ENCODE measurements at regions not wholly inside any gene's neighbourhood (a gene's known extent, or its start where the extent isn't known, plus 50 kb on each side); places are given as distances from the start of the nearest gene placed in this dataset.

DNA sequence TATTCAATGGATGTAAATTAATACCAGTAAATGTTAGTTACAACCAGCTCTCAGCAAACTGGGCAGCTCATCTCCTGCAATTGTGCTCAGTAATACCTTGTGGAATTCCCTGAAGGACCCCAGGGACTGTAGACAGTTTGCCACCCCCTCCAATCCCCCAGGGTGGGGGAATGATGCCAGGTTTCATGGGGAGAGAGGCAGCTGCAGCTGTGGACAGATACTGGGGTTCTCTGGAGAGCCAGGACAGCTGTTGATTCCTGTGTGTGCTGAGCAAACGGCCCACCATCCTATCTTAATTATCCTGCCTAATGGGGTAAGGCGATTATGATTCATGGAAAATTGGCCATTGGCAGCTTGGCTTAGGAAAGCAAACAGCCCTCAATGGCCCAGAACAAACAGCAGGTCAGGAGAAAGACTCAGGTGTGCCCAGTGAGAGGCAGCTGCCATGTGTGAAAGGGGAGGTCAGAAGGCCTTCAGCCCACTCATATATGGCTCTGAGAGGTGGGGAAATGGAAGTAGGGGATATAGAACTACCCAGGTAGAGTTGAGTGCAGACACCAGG lies 148.9 kb upstream of the CTTNBP2NL start:
- POLR2A ChIA-PET: no interaction called here

DNA sequence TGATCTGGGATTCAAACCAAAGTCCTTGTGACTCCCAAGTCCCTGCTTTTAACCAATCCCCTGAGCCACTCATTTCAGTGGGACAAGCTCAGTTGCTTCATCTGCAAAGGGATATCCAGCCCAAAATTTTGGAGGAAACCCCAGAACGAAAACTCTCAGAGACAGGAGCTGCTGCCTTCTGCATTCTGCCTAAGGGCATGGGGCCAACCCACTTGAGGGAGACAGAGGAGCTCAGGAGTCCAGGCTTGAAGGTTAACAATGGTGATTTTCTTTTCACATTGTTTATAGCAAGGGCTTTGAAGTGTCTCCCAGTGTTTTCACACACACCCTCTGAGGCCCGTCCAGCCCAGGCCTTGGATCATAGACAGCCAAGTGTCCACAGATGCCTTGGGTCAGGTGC lies 148.1 kb upstream of the CTTNBP2NL start:
- H3K27ac Mint-ChIP-seq: no peak overlapping the region
- TF ChIP-seq EZH2 (IDR thresholded peaks at IDR 0.05; ENCODE audit: borderline replicate concordance, insufficient read depth, low read depth, low read length, poor library complexity, severe bottlenecking): no peak
- TF ChIP-seq, protein P1, sequence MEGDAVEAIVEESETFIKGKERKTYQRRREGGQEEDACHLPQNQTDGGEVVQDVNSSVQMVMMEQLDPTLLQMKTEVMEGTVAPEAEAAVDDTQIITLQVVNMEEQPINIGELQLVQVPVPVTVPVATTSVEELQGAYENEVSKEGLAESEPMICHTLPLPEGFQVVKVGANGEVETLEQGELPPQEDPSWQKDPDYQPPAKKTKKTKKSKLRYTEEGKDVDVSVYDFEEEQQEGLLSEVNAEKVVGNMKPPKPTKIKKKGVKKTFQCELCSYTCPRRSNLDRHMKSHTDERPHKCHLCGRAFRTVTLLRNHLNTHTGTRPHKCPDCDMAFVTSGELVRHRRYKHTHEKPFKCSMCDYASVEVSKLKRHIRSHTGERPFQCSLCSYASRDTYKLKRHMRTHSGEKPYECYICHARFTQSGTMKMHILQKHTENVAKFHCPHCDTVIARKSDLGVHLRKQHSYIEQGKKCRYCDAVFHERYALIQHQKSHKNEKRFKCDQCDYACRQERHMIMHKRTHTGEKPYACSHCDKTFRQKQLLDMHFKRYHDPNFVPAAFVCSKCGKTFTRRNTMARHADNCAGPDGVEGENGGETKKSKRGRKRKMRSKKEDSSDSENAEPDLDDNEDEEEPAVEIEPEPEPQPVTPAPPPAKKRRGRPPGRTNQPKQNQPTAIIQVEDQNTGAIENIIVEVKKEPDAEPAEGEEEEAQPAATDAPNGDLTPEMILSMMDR (IDR thresholded peaks at IDR 0.05): no peak
- Histone ChIP-seq H2AFZ (ENCODE audit: insufficient read depth, low read depth, low read length, poor library complexity, severe bottlenecking) (no peak overlapping the region), H3K79me2 (ENCODE audit: control insufficient read depth, insufficient read depth, low read length) (no peaks in the 10 kb centered on the region), H3K36me3 (replicated peaks in 1 of 2; ENCODE audit: control extremely low read depth in 1 of 2, control insufficient read depth in 1 of 2, extremely low read depth in 1 of 2, insufficient read depth in 2 of 2, low read length in 1 of 2) (no peaks in the 10 kb centered on the region), H3K9ac (ENCODE audit: low read length) (no peak overlapping the region), H3K4me1 (ENCODE audit: control insufficient read depth in 2 of 2, insufficient read depth in 2 of 2, low read length in 2 of 2) (no peaks in the 10 kb centered on the region), H3K27ac (ENCODE audit: low read length in 2 of 2) (no peak overlapping the region), H3K4me2 (replicated peaks; ENCODE audit: low read depth, low read length, poor library complexity, severe bottlenecking) (no peak overlapping the region), H3K9me3 (ENCODE audit: control extremely low read depth in 1 of 3, control insufficient read depth in 2 of 3, insufficient read depth in 1 of 3, low read length in 2 of 3) (no peaks in the 10 kb centered on the region), H4K20me1 (ENCODE audit: control insufficient read depth, insufficient read depth, low read length, poor library complexity, severe bottlenecking) (no peaks in the 10 kb centered on the region), H3K27me3 (replicated peaks in 1 of 4; ENCODE audit: control extremely low read depth in 1 of 4, control insufficient read depth in 3 of 4, insufficient read depth in 4 of 4, low read length in 3 of 4) (no peaks in the 10 kb centered on the region), H3K4me3 (ENCODE audit: control extremely low read depth in 1 of 5, extremely low read depth in 1 of 5, insufficient read depth in 1 of 5, low read depth in 2 of 5, low read length in 4 of 5) (no peak overlapping the region)
- no peaks in the 10 kb centered on the region for H3K4me1 Mint-ChIP-seq
- H3K4me3 Mint-ChIP-seq: no peak overlapping the region
- 81% methylated on average over 2 of the region's 2 CpGs for WGBS (ENCODE audit: insufficient coverage)
- ChIA-PET CTCF (no interaction called here), POLR2A (no interaction called here)
- intact Hi-C loops (cut with micrococcal nuclease): no loop called here
- H3K27me3 Mint-ChIP-seq: peaks cover 26% of the 10 kb centered on the region
- no peak for ATAC-seq (ENCODE audit: low read depth)
- H3K9me3 Mint-ChIP-seq (ENCODE audit: insufficient read depth): no peaks in the 10 kb centered on the region
- no peak for DNase-seq

More for the DNA sequence above, 148.9 kb upstream of the CTTNBP2NL start:
- H4K20me1 ChIP-seq (ENCODE audit: control insufficient read depth, insufficient read depth, low read length, poor library complexity, severe bottlenecking): no peaks in the 10 kb centered on the region
- Mint-ChIP-seq H3K4me3 (no peak overlapping the region), H3K27me3 (peaks cover 21% of the 10 kb centered on the region), H3K27ac (no peak overlapping the region), H3K4me1 (no peaks in the 10 kb centered on the region), H3K9me3 (ENCODE audit: insufficient read depth) (no peaks in the 10 kb centered on the region)
- DNase-seq (no peak), ATAC-seq (ENCODE audit: low read depth) (no peak)
- CTCF ChIA-PET: no interaction called here
- intact Hi-C loops (cut with micrococcal nuclease): no loop called here
- H3K4me1 ChIP-seq (ENCODE audit: control insufficient read depth in 2 of 2, insufficient read depth in 2 of 2, low read length in 2 of 2): no peaks in the 10 kb centered on the region
- no peaks in the 10 kb centered on the region for H3K36me3 ChIP-seq (replicated peaks in 1 of 2; ENCODE audit: control extremely low read depth in 1 of 2, control insufficient read depth in 1 of 2, extremely low read depth in 1 of 2, insufficient read depth in 2 of 2, low read length in 1 of 2)
- H3K9me3 ChIP-seq (ENCODE audit: control extremely low read depth in 1 of 3, control insufficient read depth in 2 of 3, insufficient read depth in 1 of 3, low read length in 2 of 3): no peaks in the 10 kb centered on the region
- H3K4me3 ChIP-seq (ENCODE audit: control extremely low read depth in 1 of 5, extremely low read depth in 1 of 5, insufficient read depth in 1 of 5, low read depth in 2 of 5, low read length in 4 of 5): no peak overlapping the region
- H3K27me3 ChIP-seq (replicated peaks in 1 of 4; ENCODE audit: control extremely low read depth in 1 of 4, control insufficient read depth in 3 of 4, insufficient read depth in 4 of 4, low read length in 3 of 4): no peaks in the 10 kb centered on the region
- TF ChIP-seq, protein P1 (IDR thresholded peaks at IDR 0.05): no peak
- no peak for TF ChIP-seq EZH2 (IDR thresholded peaks at IDR 0.05; ENCODE audit: borderline replicate concordance, insufficient read depth, low read depth, low read length, poor library complexity, severe bottlenecking)
- no peak overlapping the region for H3K4me2 ChIP-seq (replicated peaks; ENCODE audit: low read depth, low read length, poor library complexity, severe bottlenecking)
- no peaks in the 10 kb centered on the region for H3K79me2 ChIP-seq (ENCODE audit: control insufficient read depth, insufficient read depth, low read length)
- H3K27ac ChIP-seq (ENCODE audit: low read length in 2 of 2): no peak overlapping the region
- no peak overlapping the region for H2AFZ ChIP-seq (ENCODE audit: insufficient read depth, low read depth, low read length, poor library complexity, severe bottlenecking)
- no peak overlapping the region for H3K9ac ChIP-seq (ENCODE audit: low read length)
- 74% methylated on average over 2 of the region's 2 CpGs for WGBS (ENCODE audit: insufficient coverage)
